Lower lobe of right lung (tissue), 2 donors: ENCODE measurements at regions not wholly inside any gene's neighbourhood (a gene's known extent, or its start where the extent isn't known, plus 50 kb on each side); places are given as distances from the start of the nearest gene placed in this dataset.

ENCODE experiments used
- ATAC-seq, 2 donors: fragments of 200-7000 bp; cut with Tn5 transposase; one replicate each; pipeline ENCODE4 v1.9.1; 2020 to 2022; ENCODE audit warnings: mild to moderate bottlenecking in 2 of 2, moderate library complexity in 2 of 2
- DNase-seq: peaks from one replicate; pipeline ENCODE4 v3.0.0-alpha.2; 2020
- H3K27ac ChIP-seq: fragments of 200-600 bp; one replicate; pipeline ENCODE4 v1.8.0; 2022
- H3K27me3 ChIP-seq: fragments of 200-600 bp; one replicate; pipeline ENCODE4 v1.8.0; 2022; ENCODE audit warnings: low read depth
- H3K36me3 ChIP-seq: fragments of 200-600 bp; one replicate; pipeline ENCODE4 v1.8.0; 2022; ENCODE audit warnings: mild to moderate bottlenecking
- H3K4me1 ChIP-seq: fragments of 200-600 bp; one replicate; pipeline ENCODE4 v1.8.0; 2022
- H3K4me3 ChIP-seq: fragments of 200-600 bp; one replicate; pipeline ENCODE4 v1.8.0; 2022; ENCODE audit warnings: mild to moderate bottlenecking
- H3K9me3 ChIP-seq: fragments of 200-600 bp; one replicate; pipeline ENCODE4 v1.8.0; 2022
- CTCF ChIP-seq: fragments of 200-600 bp; IDR thresholded peaks from one replicate; pipeline ENCODE4 v1.8.0; 2022; ENCODE audit warnings: antibody characterized with exemption, mild to moderate bottlenecking
- intact Hi-C: fragments of 100-400 bp; cut with DNase I; formaldehyde crosslinking; loops from one replicate; pipeline ENCODE4 v1.11.0; 2022
- donor health status: DM: no; HTN: yes; CAD: no; lungs with severe emphysema.

GRCh38 chr10:69687426-69687825 is 57.4 kb downstream of the FAM241B start:
- ATAC-seq = no peak
- no peaks in the 10 kb centered on the region for H3K9me3 ChIP-seq
- DNase-seq = no peak
- intact Hi-C loops = no loop called here
- no peak overlapping the region for H3K4me3 ChIP-seq
- H3K36me3 ChIP-seq = no peaks in the 10 kb centered on the region
- no peaks in the 10 kb centered on the region for H3K27me3 ChIP-seq
- TF ChIP-seq CTCF = no peak
- H3K27ac ChIP-seq = no peak overlapping the region
- peaks cover 10% of the 10 kb centered on the region for H3K4me1 ChIP-seq

- Histone ChIP-seq H3K36me3 (no peaks in the 10 kb centered on the region), H3K27ac (no peak overlapping the region), H3K27me3 (no peaks in the 10 kb centered on the region), H3K4me3 (no peak overlapping the region), H3K4me1 (no peaks in the 10 kb centered on the region), H3K9me3 (no peaks in the 10 kb centered on the region)
- TF ChIP-seq CTCF = no peak
- intact Hi-C loops = no loop called here
- ATAC-seq = no peak
- no peak for DNase-seq
These were observed 62.2 kb downstream of the FAM241B start for GRCh38 chr10:69692267-69692666.

- Histone ChIP-seq H3K9me3 (no peaks in the 10 kb centered on the region), H3K27ac (no peak overlapping the region), H3K4me3 (no peak overlapping the region), H3K4me1 (no peaks in the 10 kb centered on the region), H3K27me3 (no peaks in the 10 kb centered on the region), H3K36me3 (no peaks in the 10 kb centered on the region)
- ATAC-seq (no peak), DNase-seq (no peak)
- intact Hi-C loops = no loop called here
- no peak for TF ChIP-seq CTCF
These were observed 62.8 kb downstream of the FAM241B start for GRCh38 chr10:69692891-69693290.

- no peak overlapping the region for H3K27ac ChIP-seq
- TF ChIP-seq CTCF = no peak
- intact Hi-C loops = no loop called here
- no peak for ATAC-seq
- H3K9me3 ChIP-seq = no peaks in the 10 kb centered on the region
- no peak overlapping the region for H3K4me3 ChIP-seq
- no peak for DNase-seq
- H3K4me1 ChIP-seq = no peaks in the 10 kb centered on the region
- no peaks in the 10 kb centered on the region for H3K36me3 ChIP-seq
- no peaks in the 10 kb centered on the region for H3K27me3 ChIP-seq
These were observed 63.8 kb downstream of the FAM241B start for GRCh38 chr10:69693886-69694285.

- Histone ChIP-seq H3K27me3 (no peaks in the 10 kb centered on the region), H3K27ac (no peak overlapping the region), H3K4me1 (no peaks in the 10 kb centered on the region), H3K9me3 (no peaks in the 10 kb centered on the region), H3K4me3 (no peak overlapping the region), H3K36me3 (no peaks in the 10 kb centered on the region)
- intact Hi-C loops = no loop called here
- peak; percentile 89 for ATAC-seq
- DNase-seq = no peak
- peak; percentile 67 for TF ChIP-seq CTCF
These were observed 66.2 kb downstream of the FAM241B start for GRCh38 chr10:69696073-69696731.
